ENCODE measurements at regions not wholly inside any gene's neighbourhood (a gene's known extent, or its start where the extent isn't known, plus 50 kb on each side); places are given as distances from the start of the nearest gene placed in this dataset.

DNA sequence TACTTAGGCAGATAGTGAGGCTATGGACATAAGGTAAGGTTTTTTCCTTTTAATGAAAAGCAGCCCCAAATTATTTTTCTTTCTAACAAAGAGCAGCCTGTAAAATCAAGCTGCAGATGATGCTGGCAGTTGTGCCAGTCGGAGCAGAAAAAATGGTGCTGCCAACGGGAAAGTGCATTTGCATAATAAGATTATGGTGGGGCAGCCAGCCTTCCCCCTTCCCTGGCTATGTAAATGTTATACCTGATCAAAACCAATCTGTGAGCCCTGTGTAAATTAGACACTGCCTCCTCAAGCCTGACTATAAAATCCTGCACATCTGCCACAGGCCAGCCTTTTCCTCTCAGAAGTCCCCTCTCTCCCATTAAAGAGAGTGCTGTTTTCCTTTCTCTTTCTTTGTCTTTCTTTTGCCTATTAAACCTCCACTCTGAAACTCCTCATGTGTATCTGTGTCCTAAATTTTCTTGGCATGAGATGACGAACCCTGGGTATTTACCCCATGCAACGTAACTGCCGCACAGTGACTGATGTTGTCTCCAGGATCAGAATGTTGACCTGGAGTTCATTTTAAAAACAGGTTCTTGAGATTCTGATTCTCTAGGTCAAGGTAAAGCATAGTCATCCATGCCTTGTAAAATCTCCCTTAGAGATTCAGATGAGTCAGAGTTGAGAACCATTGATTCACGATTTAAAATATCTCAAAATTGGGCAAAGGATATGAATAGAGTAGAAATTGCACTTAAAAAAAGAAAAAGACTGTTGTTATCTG lies 167.3 kb upstream of the C1GALT1 start:
- Histone ChIP-seq H3K4me2 (no peak overlapping the region), H3K27ac (no peak overlapping the region), H3K9me3 (0 out of 3 replicates have a peak, but pooled peaks cover 2% of the 10 kb centered on the region), H3K4me3 (no peak overlapping the region), H3K4me1 (no peaks in the 10 kb centered on the region)
- DNase-seq (ENCODE audit: low read depth in 1 of 2, low spot score in 1 of 2) (no peak), ATAC-seq (no peak), FAIRE-seq (no peak)
- ChIA-PET POLR2A (no interaction called here), CTCF (no interaction called here)
- TF ChIP-seq FOXS1 (CRISPR knock-in tag; IDR thresholded peaks at IDR 0.05) (no peak), CEBPB (IDR thresholded peaks at IDR 0.05) (no peak), SMC3 (IDR thresholded peaks at IDR 0.05) (no peak)
- 37% methylated on average over 6 of the region's 6 CpGs for WGBS (ENCODE audit: missing lambda C conversion rate)

DNA sequence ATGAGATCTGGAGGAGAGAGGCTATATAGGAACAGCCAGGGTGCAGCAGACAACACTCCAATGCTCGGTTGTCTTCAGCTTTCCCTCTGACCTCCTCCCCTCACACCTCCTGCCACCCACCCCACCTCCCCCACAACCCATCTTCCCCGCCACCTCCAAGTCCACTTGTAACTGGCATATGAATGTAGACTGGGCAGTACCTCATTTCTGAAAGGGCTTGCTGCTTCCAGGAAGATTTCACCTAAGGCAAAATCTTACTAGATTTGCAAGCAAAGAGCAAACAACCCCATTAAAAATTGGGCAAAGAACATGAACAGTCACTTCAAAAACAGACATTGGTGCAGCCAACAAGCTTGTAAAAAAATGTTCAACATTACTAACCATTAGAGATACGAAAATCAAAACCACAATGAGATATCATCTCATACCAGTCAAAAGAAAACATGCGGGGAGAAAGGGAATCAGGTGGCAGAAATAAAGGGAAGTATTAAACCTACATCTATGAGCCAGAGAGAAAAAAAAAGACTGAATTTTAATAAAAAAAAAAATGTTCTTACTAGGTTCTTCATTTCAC lies 164.6 kb upstream of the C1GALT1 start:
- FAIRE-seq = no peak
- Histone ChIP-seq H3K4me2 (no peak overlapping the region), H3K4me1 (no peaks in the 10 kb centered on the region), H3K27ac (no peak overlapping the region), H3K9me3 (no peaks in the 10 kb centered on the region), H3K4me3 (no peak overlapping the region)
- CTCF ChIA-PET = interaction anchor here (0.9 to 1.6 kb wide), 2 partner anchors 24 to 86 kb away, joined by 3 read pairs; no protein-coding TSS in a partner anchor
- 32% methylated on average over 3 of the region's 4 CpGs for WGBS (ENCODE audit: missing lambda C conversion rate)
- no peak for DNase-seq (ENCODE audit: low read depth in 1 of 2, low spot score in 1 of 2)
- POLR2A ChIA-PET = no interaction called here
- no peak for TF ChIP-seq POLR2AphosphoS2 (conservative IDR thresholded peaks at IDR 0.05; ENCODE audit: low read length)
- TF ChIP-seq, protein P1, sequence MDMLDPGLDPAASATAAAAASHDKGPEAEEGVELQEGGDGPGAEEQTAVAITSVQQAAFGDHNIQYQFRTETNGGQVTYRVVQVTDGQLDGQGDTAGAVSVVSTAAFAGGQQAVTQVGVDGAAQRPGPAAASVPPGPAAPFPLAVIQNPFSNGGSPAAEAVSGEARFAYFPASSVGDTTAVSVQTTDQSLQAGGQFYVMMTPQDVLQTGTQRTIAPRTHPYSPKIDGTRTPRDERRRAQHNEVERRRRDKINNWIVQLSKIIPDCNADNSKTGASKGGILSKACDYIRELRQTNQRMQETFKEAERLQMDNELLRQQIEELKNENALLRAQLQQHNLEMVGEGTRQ (IDR thresholded peaks at IDR 0.05) = no peak
- TF ChIP-seq ZNF302 (CRISPR knock-in tag; IDR thresholded peaks at IDR 0.05) = no peak
- TF ChIP-seq MAFK (IDR thresholded peaks at IDR 0.05; ENCODE audit: partially characterized antibody) = no peak
- TF ChIP-seq NFE2L2 (conservative IDR thresholded peaks at IDR 0.05; ENCODE audit: low read length) = no peak
- TF ChIP-seq SMC3 (IDR thresholded peaks at IDR 0.05) = no peak
- no peak; a peak in 1 of 6 replicates for ATAC-seq

DNA sequence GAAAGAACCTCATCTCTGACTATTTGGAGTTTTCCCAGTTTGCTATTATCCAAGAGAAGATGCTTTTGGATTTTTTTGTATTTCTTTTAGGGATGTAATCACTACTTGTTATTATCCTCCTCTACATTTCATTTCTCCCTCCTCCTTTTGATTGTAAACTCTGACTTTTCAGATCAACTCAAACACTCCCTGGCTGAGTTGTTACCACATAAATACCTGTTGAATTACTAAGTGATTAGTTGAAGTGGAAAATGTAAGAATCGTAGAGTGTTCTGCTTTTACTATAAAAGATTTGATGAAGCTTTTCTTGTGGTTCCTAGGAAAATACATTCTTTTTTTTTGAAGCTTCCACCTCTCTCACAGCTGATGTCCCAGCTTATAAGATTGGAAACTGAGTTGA lies 164.1 kb upstream of the C1GALT1 start:
- Histone ChIP-seq H3K4me2 (no peak overlapping the region), H3K9me3 (no peaks in the 10 kb centered on the region), H3K4me3 (no peak overlapping the region), H3K4me1 (no peaks in the 10 kb centered on the region), H3K27ac (no peak overlapping the region)
- ChIA-PET POLR2A (no interaction called here), CTCF (interaction anchor here (0.9 to 1.6 kb wide), 3 partner anchors 24 to 85 kb away, joined by 3 read pairs; no protein-coding TSS in a partner anchor)
- DNase-seq (ENCODE audit: low read depth in 1 of 2, low spot score in 1 of 2) (no peak), FAIRE-seq (no peak), ATAC-seq (no peak)
- WGBS (ENCODE audit: missing lambda C conversion rate) = 58% methylated on average over 1 of the region's 1 CpG
- TF ChIP-seq ZSCAN20 (CRISPR knock-in tag; IDR thresholded peaks at IDR 0.05) (no peak), PHF8 (IDR thresholded peaks at IDR 0.05; ENCODE audit: borderline replicate concordance, low read depth) (no peak), MAFK (IDR thresholded peaks at IDR 0.05; ENCODE audit: partially characterized antibody) (no peak), KDM5A (IDR thresholded peaks at IDR 0.05) (no peak), CBX2 (IDR thresholded peaks at IDR 0.05; ENCODE audit: borderline replicate concordance, low read depth) (no peak)
- TF ChIP-seq, protein P2, sequence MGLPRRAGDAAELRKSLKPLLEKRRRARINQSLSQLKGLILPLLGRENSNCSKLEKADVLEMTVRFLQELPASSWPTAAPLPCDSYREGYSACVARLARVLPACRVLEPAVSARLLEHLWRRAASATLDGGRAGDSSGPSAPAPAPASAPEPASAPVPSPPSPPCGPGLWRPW (IDR thresholded peaks at IDR 0.05) = no peak
- TF ChIP-seq, protein P3, sequence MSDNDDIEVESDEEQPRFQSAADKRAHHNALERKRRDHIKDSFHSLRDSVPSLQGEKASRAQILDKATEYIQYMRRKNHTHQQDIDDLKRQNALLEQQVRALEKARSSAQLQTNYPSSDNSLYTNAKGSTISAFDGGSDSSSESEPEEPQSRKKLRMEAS (IDR thresholded peaks at IDR 0.05) = no peak
- TF ChIP-seq, protein P4, sequence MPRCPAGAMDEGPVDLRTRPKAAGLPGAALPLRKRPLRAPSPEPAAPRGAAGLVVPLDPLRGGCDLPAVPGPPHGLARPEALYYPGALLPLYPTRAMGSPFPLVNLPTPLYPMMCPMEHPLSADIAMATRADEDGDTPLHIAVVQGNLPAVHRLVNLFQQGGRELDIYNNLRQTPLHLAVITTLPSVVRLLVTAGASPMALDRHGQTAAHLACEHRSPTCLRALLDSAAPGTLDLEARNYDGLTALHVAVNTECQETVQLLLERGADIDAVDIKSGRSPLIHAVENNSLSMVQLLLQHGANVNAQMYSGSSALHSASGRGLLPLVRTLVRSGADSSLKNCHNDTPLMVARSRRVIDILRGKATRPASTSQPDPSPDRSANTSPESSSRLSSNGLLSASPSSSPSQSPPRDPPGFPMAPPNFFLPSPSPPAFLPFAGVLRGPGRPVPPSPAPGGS (IDR thresholded peaks at IDR 0.05) = no peak

DNA sequence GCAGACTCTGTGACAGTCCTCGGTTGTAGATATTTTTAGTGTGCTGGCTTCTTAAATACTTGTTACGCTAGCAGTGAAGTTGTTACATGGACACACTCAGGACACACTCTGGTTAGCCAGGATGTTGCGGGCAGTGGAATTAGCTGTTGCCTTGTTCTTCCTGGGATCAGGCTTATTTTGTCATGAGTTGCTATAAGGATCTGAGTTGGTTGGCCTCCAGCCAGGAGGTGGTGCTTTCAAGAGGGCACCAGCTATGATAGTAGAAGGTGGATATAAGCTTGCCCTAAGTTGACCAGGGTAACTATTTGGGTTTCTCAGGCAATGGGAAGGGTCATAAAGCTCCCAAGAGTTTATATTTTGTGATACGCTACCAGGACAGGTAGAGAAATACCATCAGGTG lies 150.1 kb upstream of the C1GALT1 start:
- DNase-seq (ENCODE audit: low read depth in 1 of 2, low spot score in 1 of 2) = no peak
- 54% methylated on average over 4 of the region's 4 CpGs for WGBS (ENCODE audit: missing lambda C conversion rate)
- H3K4me1 ChIP-seq = no peaks in the 10 kb centered on the region
- CTCF ChIA-PET = no interaction called here
- no peak for ATAC-seq
- POLR2A ChIA-PET = no interaction called here
- H3K4me2 ChIP-seq = no peak overlapping the region
- no peak for FAIRE-seq
- H3K9me3 ChIP-seq = no peaks in the 10 kb centered on the region
- H3K27ac ChIP-seq = no peak overlapping the region
- no peak overlapping the region for H3K4me3 ChIP-seq
- TF ChIP-seq RCOR1 (IDR thresholded peaks at IDR 0.05; ENCODE audit: low read depth, low read length) (no peak), RAD21 (conservative IDR thresholded peaks at IDR 0.05 in 1 of 2, IDR thresholded peaks at IDR 0.05 in 1 of 2) (no peak), SMC3 (IDR thresholded peaks at IDR 0.05) (no peak), FOSB (CRISPR knock-in tag; IDR thresholded peaks at IDR 0.05) (no peak), FOSL2 (IDR thresholded peaks at IDR 0.05) (no peak), FOSL2 (CRISPR knock-in tag; IDR thresholded peaks at IDR 0.05) (no peak), HEYL (CRISPR knock-in tag; IDR thresholded peaks at IDR 0.05) (no peak), ZC3H11A (IDR thresholded peaks at IDR 0.05) (no peak), HOXA7 (CRISPR knock-in tag; IDR thresholded peaks at IDR 0.05) (no peak), POLR2A (IDR thresholded peaks at IDR 0.05; ENCODE audit: low read length) (no peak), ZSCAN20 (CRISPR knock-in tag; IDR thresholded peaks at IDR 0.05) (no peak), CHD4 (IDR thresholded peaks at IDR 0.05; ENCODE audit: borderline replicate concordance) (no peak), NFE2L2 (conservative IDR thresholded peaks at IDR 0.05; ENCODE audit: low read length) (no peak), EHMT2 (IDR thresholded peaks at IDR 0.05; ENCODE audit: low read depth) (no peak), JUNB (IDR thresholded peaks at IDR 0.05) (no peak), KDM1A (IDR thresholded peaks at IDR 0.05; ENCODE audit: low read depth) (no peak)
- TF ChIP-seq, protein P4 (IDR thresholded peaks at IDR 0.05) = no peak

All from A549 (cell line).